Central memory CD8-positive, alpha-beta T cell (primary cell): ENCODE measurements at regions not wholly inside any gene's neighbourhood (a gene's known extent, or its start where the extent isn't known, plus 50 kb on each side); places are given as distances from the start of the nearest gene placed in this dataset.

Experiments
- ATAC-seq: fragments of 150-1000 bp; cut with Tn5 transposase; replicated peaks from 2 replicates; pipeline ENCODE4 v1.10.0; 2022; ENCODE audit warnings: mild to moderate bottlenecking, moderate FRiP score, moderate number of reproducible peaks; ENCODE audit not compliant: poor library complexity, severe bottlenecking; ENCODE audit errors: extremely low read depth
- DNase-seq, 2 donors: peaks; one replicate each; pipeline ENCODE4 v3.0.0; 2021; ENCODE audit warnings: low spot score in 2 of 2
- H3K27ac Mint-ChIP-seq: one replicate; pipeline ENCODE4 v1.8.0; 2022; ENCODE audit warnings: low read depth, mild to moderate bottlenecking, moderate library complexity, mixed read lengths
- H3K27me3 Mint-ChIP-seq: one replicate; pipeline ENCODE4 v1.8.0; 2022; ENCODE audit warnings: mixed read lengths
- H3K36me3 Mint-ChIP-seq: one replicate; pipeline ENCODE4 v1.8.0; 2022; ENCODE audit warnings: mild to moderate bottlenecking, moderate library complexity, mixed read lengths; ENCODE audit not compliant: insufficient read depth
- H3K4me1 Mint-ChIP-seq: one replicate; pipeline ENCODE4 v1.8.0; 2022; ENCODE audit warnings: mixed read lengths
- H3K4me3 Mint-ChIP-seq: one replicate; pipeline ENCODE4 v1.8.0; 2022; ENCODE audit warnings: mild to moderate bottlenecking, moderate library complexity, mixed read lengths
- H3K9me3 Mint-ChIP-seq: one replicate; pipeline ENCODE4 v1.8.0; 2022; ENCODE audit warnings: mixed read lengths

DNA sequence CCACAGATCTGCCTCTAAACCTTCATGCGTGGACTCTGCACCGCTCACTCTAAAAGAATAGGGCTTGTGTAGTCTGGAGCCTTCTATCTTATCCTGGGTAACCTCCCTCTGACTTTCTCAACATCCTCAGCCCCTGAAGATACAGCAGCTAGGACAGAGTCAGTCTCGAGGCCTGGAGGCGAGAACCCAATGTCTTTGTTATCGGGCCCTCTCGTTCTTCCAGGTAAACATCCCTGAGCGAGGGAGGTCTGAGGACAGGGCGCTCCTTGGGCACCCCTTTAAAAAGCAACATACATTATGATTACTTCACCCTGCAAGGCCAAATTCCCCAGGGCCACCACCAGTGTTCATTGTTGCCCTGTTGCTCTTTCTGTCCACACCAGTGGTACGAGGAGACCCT, 75.4 kb upstream of the PRNP start:
- H3K4me1 Mint-ChIP-seq = peaks cover 5% of the 10 kb centered on the region
- no peaks in the 10 kb centered on the region for H3K9me3 Mint-ChIP-seq
- no peak overlapping the region for H3K4me3 Mint-ChIP-seq
- ATAC-seq (no peak), DNase-seq (no peak)
- no peak overlapping the region for H3K27ac Mint-ChIP-seq
- peaks cover 39% of the 10 kb centered on the region for H3K27me3 Mint-ChIP-seq
- peaks cover 4% of the 10 kb centered on the region for H3K36me3 Mint-ChIP-seq

GRCh38 chr20:4609511-4609910, 76.7 kb upstream of the PRNP start:
- DNase-seq (no peak), ATAC-seq (no peak)
- no peaks in the 10 kb centered on the region for H3K9me3 Mint-ChIP-seq
- H3K4me1 Mint-ChIP-seq = peaks cover 5% of the 10 kb centered on the region
- no peak overlapping the region for H3K4me3 Mint-ChIP-seq
- H3K27ac Mint-ChIP-seq = no peak overlapping the region
- H3K36me3 Mint-ChIP-seq = peaks cover 4% of the 10 kb centered on the region
- H3K27me3 Mint-ChIP-seq = peaks cover 53% of the 10 kb centered on the region

GRCh38 chr20:4608861-4609260, 77.4 kb upstream of the PRNP start:
- no peak overlapping the region for H3K27ac Mint-ChIP-seq
- ATAC-seq = no peak
- H3K9me3 Mint-ChIP-seq = no peaks in the 10 kb centered on the region
- H3K27me3 Mint-ChIP-seq = peaks cover 60% of the 10 kb centered on the region
- no peak for DNase-seq
- H3K4me3 Mint-ChIP-seq = no peak overlapping the region
- peaks cover 5% of the 10 kb centered on the region for H3K4me1 Mint-ChIP-seq
- H3K36me3 Mint-ChIP-seq = peaks cover 4% of the 10 kb centered on the region

DNA sequence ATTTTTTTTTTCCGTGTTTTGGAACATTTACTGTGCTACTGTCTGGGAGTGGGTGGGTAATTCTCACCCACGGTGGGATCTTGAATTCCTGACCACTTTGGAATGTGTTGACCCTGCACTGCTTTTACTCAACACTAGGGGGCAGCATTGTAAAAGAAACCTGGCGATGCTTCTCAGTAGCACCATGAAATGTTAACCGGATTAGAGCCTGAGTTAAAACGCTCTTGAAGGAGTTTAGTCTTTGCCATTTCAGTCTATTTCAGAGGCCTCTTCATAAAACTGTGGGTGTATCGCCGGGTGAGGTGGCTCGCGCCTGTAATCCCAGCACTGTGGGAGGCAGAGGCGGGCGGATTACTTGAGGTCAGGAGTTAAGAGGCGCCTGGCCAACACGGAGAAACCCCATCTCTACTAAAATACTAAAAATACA, 79.0 kb upstream of the PRNP start:
- Mint-ChIP-seq H3K9me3 (no peaks in the 10 kb centered on the region), H3K36me3 (peaks cover 2% of the 10 kb centered on the region), H3K27ac (no peak overlapping the region), H3K27me3 (peaks cover 63% of the 10 kb centered on the region), H3K4me1 (peaks cover 5% of the 10 kb centered on the region), H3K4me3 (no peak overlapping the region)
- DNase-seq (peak; percentile 47 to 48), ATAC-seq (no peak)

GRCh38 chr20:4606051-4606450, 80.2 kb upstream of the PRNP start:
- Mint-ChIP-seq H3K4me1 (peaks cover 5% of the 10 kb centered on the region), H3K27ac (no peak overlapping the region), H3K9me3 (no peaks in the 10 kb centered on the region), H3K27me3 (peaks cover 73% of the 10 kb centered on the region), H3K4me3 (no peak overlapping the region), H3K36me3 (peaks cover 2% of the 10 kb centered on the region)
- DNase-seq (no peak), ATAC-seq (no peak)

DNA sequence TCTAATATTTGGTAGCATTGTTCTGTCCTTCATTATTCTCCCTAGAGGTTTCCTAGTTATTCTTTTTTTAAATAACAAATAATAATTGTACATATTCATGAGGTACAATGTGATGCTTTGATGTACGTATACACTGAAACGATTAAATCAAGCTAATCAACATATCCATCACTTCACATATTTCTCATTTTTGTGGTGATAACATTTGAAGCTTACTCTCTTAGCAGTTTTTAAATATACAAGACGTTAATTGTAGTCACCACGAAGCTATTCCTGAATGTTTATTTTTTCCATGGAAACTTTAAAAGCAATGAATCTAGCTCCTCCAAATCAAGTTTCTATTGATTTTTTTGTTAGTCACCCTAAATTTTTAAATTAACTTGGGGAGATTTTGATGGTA, 81.1 kb upstream of the PRNP start:
- Mint-ChIP-seq H3K36me3 (peaks cover 2% of the 10 kb centered on the region), H3K4me1 (peaks cover 5% of the 10 kb centered on the region), H3K27me3 (peaks cover 82% of the 10 kb centered on the region), H3K9me3 (no peaks in the 10 kb centered on the region), H3K27ac (no peak overlapping the region), H3K4me3 (no peak overlapping the region)
- DNase-seq (no peak), ATAC-seq (no peak)

DNA sequence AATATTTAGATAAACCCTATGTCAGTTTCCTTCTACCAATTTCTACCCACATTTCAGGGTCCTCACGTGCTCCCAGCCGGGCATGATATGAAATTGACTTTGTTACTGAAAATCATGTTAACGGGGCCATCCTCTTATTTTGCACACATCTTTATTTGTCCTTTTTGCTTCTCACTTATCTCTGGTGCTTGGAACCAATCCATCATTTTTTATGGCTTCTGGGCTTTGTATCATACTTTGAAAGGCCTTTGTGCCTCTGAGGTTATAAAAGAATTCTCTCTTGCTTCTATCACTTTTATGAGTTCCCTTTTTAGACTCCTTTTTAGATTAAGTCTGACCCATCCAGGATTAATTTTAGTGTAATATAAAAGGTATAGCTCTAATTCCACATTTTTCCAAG, 81.7 kb upstream of the PRNP start:
- H3K36me3 Mint-ChIP-seq = peaks cover 2% of the 10 kb centered on the region
- H3K9me3 Mint-ChIP-seq = no peaks in the 10 kb centered on the region
- no peak for ATAC-seq
- H3K27me3 Mint-ChIP-seq = peaks cover 87% of the 10 kb centered on the region
- H3K4me3 Mint-ChIP-seq = no peak overlapping the region
- DNase-seq = no peak
- no peak overlapping the region for H3K27ac Mint-ChIP-seq
- peaks cover 5% of the 10 kb centered on the region for H3K4me1 Mint-ChIP-seq

- Mint-ChIP-seq H3K27ac (no peak overlapping the region), H3K9me3 (no peaks in the 10 kb centered on the region), H3K4me1 (peaks cover 5% of the 10 kb centered on the region), H3K27me3 (peaks cover 90% of the 10 kb centered on the region), H3K4me3 (no peak overlapping the region), H3K36me3 (peaks cover 2% of the 10 kb centered on the region)
- ATAC-seq (no peak), DNase-seq (no peak)
Observed at GRCh38 chr20:4603724-4604123, 82.5 kb upstream of the PRNP start.

DNA sequence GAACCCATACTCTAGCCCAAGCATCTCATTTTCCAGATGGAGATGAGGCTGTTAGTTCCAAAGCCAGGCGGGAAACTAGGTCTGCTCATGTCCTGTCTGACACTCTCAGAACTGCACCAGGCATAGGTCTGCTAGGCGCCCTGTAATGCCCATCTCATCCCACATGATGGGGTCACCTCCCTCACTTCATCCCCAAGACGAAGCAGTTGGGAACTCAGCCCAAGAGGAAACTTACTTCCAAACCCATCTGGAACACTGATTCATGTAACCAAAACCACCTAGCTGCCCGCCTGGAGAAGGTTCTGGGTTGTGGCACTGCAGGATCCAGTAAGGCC, 84.0 kb upstream of the PRNP start:
- no peak for ATAC-seq
- Mint-ChIP-seq H3K9me3 (no peaks in the 10 kb centered on the region), H3K36me3 (peaks cover 2% of the 10 kb centered on the region), H3K27me3 (peaks cover 90% of the 10 kb centered on the region), H3K27ac (no peak overlapping the region), H3K4me3 (no peak overlapping the region), H3K4me1 (peaks cover 4% of the 10 kb centered on the region)
- DNase-seq = no peak

DNA sequence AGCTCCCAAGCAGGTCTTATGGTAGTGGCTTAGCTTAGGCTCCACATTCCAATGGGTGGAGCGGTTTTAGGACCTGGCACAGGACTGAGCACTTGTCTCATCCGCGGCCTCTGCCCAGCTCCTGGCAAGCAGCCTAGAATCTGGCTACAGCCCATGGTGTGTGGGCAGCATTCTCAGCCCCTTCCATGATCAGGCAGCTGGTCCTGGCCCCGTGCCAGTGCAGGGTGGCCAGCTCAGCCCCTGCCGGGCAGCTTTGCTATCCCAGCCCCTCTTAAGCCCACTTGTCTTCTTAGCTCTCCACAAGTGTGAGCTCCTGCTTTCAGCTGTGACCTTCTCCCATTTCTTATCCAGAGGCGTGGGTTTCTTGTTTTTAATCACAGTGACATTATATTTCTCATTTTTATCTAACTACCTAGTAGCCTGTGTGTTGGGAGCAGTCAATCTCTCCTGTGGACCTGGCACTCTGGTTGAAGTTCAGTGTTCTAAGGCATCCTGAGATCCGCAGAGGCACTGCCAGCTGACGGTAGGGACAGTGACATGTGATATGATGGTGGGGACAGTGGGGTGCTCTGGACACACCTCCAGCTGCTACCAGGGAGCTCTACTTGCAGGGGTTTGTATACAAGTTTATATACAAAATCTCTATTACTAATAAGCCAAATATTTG, 84.5 kb upstream of the PRNP start:
- H3K27ac Mint-ChIP-seq = no peak overlapping the region
- DNase-seq (no peak), ATAC-seq (no peak)
- no peaks in the 10 kb centered on the region for H3K36me3 Mint-ChIP-seq
- peaks cover 90% of the 10 kb centered on the region for H3K27me3 Mint-ChIP-seq
- no peaks in the 10 kb centered on the region for H3K9me3 Mint-ChIP-seq
- no peak overlapping the region for H3K4me3 Mint-ChIP-seq
- no peaks in the 10 kb centered on the region for H3K4me1 Mint-ChIP-seq

- Mint-ChIP-seq H3K27ac (no peak overlapping the region), H3K9me3 (no peaks in the 10 kb centered on the region), H3K4me1 (no peaks in the 10 kb centered on the region), H3K4me3 (no peak overlapping the region), H3K27me3 (peaks cover 87% of the 10 kb centered on the region), H3K36me3 (no peaks in the 10 kb centered on the region)
- DNase-seq = no peak
- no peak for ATAC-seq
Observed at GRCh38 chr20:4600308-4601014, 85.8 kb upstream of the PRNP start.

GRCh38 chr20:4597215-4597614, 89.0 kb upstream of the PRNP start:
- H3K27me3 Mint-ChIP-seq = peaks cover 79% of the 10 kb centered on the region
- no peaks in the 10 kb centered on the region for H3K36me3 Mint-ChIP-seq
- no peak overlapping the region for H3K27ac Mint-ChIP-seq

DNA sequence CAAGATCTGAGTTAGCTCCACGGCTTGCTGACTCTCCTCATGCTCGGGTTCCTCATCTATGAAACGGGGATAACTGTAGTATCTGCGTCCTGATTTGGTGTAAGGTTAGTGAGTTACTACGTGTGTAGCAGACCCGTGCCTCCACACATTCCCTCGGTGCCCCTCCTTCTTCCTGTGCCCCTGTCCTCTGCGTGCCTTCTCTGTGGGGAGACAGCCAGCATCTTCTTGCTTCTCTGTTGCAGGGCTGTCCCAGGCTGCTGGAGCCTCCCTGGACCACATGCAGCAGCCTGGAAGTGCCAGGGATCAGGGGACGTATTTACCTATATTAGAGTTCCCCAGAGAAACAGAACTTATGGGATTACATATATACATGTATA, 93.1 kb upstream of the PRNP start:
- peaks cover 9% of the 10 kb centered on the region for H3K4me1 Mint-ChIP-seq
- ATAC-seq = no peak
- H3K4me3 Mint-ChIP-seq = peak overlapping the region; percentile 74
- H3K9me3 Mint-ChIP-seq = no peaks in the 10 kb centered on the region
- H3K27me3 Mint-ChIP-seq = peaks cover 38% of the 10 kb centered on the region
- H3K36me3 Mint-ChIP-seq = no peaks in the 10 kb centered on the region
- no peak for DNase-seq
- H3K27ac Mint-ChIP-seq = no peak overlapping the region

More at GRCh38 chr20:4597215-4597614, 89.0 kb upstream of the PRNP start:
- Mint-ChIP-seq H3K4me3 (no peak overlapping the region), H3K9me3 (no peaks in the 10 kb centered on the region), H3K4me1 (peaks cover 9% of the 10 kb centered on the region)
- no peak for DNase-seq
- ATAC-seq = no peak
